ENCODE measurements at regions not wholly inside any gene's neighbourhood (a gene's known extent, or its start where the extent isn't known, plus 50 kb on each side); places are given as distances from the start of the nearest gene placed in this dataset.

GRCh38 chr7:145050415-145050814 lies 214.6 kb upstream of the TPK1 start:
- no peaks in the 10 kb centered on the region for H3K4me1 ChIP-seq (ENCODE audit: control insufficient read depth, insufficient read depth, low read length)
- no peaks in the 10 kb centered on the region for H4K20me1 ChIP-seq (ENCODE audit: control insufficient read depth, insufficient read depth)
- no TSS peak for BruUV-seq (replicated peaks)
- no peak overlapping the region for H3K4me2 ChIP-seq (ENCODE audit: control insufficient read depth, insufficient read depth)
- ChIA-PET POLR2A (no interaction called here), RAD21 (ENCODE audit: unreplicated experiment) (no interaction called here), CTCF (interaction anchor here (1.1 kb wide), 1 partner anchor 13 kb away, joined by 3 read pairs; no protein-coding TSS in a partner anchor), SMC1A (ENCODE audit: uncharacterized antibody, unreplicated experiment) (no interaction called here)
- no peak overlapping the region for H3K27ac ChIP-seq (ENCODE audit: control insufficient read depth, insufficient read depth)
- in situ Hi-C loops (cut with MboI) = no loop called here
- no peak overlapping the region for H3K4me3 ChIP-seq
- DNase-seq (ENCODE audit: low read depth, low spot score) (no peak), FAIRE-seq (no peak), ATAC-seq (no peak)
- H3K36me3 ChIP-seq (ENCODE audit: control insufficient read depth in 2 of 2, insufficient read depth in 2 of 2, low read length in 1 of 2) = no peaks in the 10 kb centered on the region
- WGBS (ENCODE audit: insufficient coverage, insufficient replicate concordance, low lambda C conversion rate, missing lambda C conversion rate) = 0% methylated on average over 1 of the region's 1 CpG
- no peaks in the 10 kb centered on the region for H3K27me3 ChIP-seq (replicated peaks in 1 of 2; ENCODE audit: control insufficient read depth in 2 of 2, insufficient read depth in 2 of 2, low read length in 1 of 2)
- H2AFZ ChIP-seq (ENCODE audit: control insufficient read depth, low read depth, low read length) = no peak overlapping the region
- H3K9ac ChIP-seq (ENCODE audit: control insufficient read depth, insufficient read depth, low read length) = no peak overlapping the region
- TF ChIP-seq NKRF (conservative IDR thresholded peaks at IDR 0.05) (no peak), CHD4 (IDR thresholded peaks at IDR 0.05) (no peak), NFYA (IDR thresholded peaks at IDR 0.05; ENCODE audit: borderline replicate concordance, low read depth, low read length) (no peak), TARDBP (IDR thresholded peaks at IDR 0.05; ENCODE audit: borderline replicate concordance) (no peak), PKNOX1 (IDR thresholded peaks at IDR 0.05) (no peak), MTA3 (IDR thresholded peaks at IDR 0.05; ENCODE audit: borderline replicate concordance, low read length) (no peak), WRNIP1 (IDR thresholded peaks at IDR 0.05; ENCODE audit: borderline replicate concordance, low read depth, low read length) (no peak), ZNF592 (IDR thresholded peaks at IDR 0.05) (no peak), LARP7 (IDR thresholded peaks at IDR 0.05) (no peak)
- intact Hi-C loops (cut with micrococcal nuclease; ENCODE audit: unreplicated experiment) = no loop called here
- no peaks in the 10 kb centered on the region for H3K79me2 ChIP-seq (ENCODE audit: control insufficient read depth, insufficient read depth, low read length)
- no peaks in the 10 kb centered on the region for H3K9me3 ChIP-seq (replicated peaks; ENCODE audit: control insufficient read depth, insufficient read depth, low read length)
